HG03469 (cell line): ENCODE measurements at regions not wholly inside any gene's neighbourhood (a gene's known extent, or its start where the extent isn't known, plus 50 kb on each side); places are given as distances from the start of the nearest gene placed in this dataset.

Source experiments
- ATAC-seq: cut with Tn5 transposase; IDR thresholded peaks from one replicate; pipeline ENCODE4 v1.9.1; 2021; ENCODE audit warnings: mild to moderate bottlenecking, moderate library complexity, moderate number of reproducible peaks; ENCODE audit not compliant: unreplicated experiment

DNA sequence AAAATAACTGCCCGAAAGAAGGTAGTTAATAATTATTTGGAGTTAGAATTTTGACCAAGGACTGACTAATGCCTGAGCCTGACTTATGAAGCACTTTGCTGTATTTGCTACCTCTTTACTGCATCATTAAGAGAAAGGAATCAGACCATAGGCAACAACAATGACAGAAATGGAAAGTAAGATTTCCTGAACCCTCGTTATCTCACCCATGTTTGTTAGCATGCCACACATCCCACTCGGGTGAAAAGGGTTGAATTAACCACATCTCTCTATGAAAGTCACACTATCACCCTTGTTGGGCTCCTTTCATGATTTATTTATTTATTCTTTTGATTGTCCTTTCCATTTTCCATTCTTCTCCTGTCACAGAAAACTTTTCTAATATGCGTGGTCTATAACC lies 59.6 kb downstream of the OLIG3 start:
- ATAC-seq, result no peak

DNA sequence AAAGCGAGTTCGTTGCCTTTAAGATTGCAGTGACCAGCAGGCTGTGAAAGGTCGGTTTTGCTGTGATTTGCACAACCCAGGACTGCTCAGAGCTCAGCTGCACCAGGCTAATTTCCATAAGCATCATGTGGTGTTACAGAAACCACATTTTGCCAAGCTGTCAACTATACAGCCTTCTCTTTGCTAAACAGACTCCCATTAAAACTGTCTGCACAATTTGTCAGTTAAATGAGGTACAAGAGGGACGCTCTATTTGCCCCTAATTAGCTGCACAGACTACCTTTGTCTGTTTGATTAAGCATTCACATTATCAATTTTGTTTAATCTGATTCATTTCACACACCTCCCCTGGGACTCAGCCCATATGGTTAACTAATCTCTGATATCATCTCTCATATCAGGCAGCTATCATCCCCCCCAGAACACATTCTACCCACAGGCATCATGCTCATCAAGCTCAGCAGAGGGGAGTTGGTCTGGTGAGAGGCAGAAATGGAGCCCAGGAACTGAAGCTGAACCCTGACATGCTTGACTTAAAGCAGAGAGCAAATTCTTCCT lies 62.1 kb downstream of the OLIG3 start:
- ATAC-seq, result peak; percentile 68

DNA sequence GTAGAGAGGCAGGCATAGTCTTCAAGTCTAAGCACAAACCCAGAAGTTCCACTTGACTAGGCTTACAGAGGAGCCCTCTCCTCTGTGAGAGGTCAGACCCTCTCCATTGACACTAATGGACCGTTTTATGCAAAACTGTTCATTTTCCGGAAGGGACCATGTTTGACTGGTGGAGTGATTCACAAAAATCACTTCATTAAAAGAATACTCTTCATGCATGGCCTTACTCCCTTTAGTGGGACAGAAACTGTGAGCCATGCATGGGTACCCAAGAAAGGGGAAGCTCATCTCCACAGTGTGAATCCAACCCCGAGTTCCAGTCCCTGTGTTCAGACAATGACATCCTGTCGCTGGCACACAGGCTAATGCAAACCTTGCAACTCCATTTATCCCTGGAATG lies 63.2 kb downstream of the OLIG3 start:
- ATAC-seq, result peak; percentile 69

DNA sequence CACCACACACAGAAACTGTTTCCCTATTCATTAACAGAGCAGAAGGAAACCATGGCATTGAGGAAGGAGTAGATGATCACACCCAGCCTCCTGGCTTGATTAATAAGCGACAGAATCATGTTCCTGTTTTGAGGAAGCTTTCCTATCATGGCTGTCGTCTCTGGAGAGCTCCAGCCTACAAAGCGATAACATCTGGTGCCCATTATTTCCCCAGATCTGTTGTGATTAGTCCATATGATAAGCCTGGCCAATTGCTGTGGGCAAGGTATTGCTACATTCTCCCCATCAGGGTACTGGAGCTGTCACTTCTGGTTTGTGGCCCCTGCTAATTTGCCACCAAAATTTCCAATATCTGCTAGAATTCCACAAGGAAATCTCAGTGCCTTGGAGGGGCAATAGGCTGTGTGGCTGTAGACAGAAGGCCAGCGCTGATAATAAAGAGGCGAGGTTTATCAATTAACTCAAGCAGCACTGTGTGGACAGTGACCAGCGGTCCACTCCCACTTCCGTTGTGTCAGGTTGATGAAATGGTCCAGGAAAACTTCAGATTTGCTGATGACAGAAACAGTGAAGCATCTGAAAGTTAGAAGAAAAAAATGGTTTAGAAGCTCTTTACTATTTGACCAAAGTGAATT lies 66.4 kb downstream of the OLIG3 start:
- ATAC-seq, result no peak

DNA sequence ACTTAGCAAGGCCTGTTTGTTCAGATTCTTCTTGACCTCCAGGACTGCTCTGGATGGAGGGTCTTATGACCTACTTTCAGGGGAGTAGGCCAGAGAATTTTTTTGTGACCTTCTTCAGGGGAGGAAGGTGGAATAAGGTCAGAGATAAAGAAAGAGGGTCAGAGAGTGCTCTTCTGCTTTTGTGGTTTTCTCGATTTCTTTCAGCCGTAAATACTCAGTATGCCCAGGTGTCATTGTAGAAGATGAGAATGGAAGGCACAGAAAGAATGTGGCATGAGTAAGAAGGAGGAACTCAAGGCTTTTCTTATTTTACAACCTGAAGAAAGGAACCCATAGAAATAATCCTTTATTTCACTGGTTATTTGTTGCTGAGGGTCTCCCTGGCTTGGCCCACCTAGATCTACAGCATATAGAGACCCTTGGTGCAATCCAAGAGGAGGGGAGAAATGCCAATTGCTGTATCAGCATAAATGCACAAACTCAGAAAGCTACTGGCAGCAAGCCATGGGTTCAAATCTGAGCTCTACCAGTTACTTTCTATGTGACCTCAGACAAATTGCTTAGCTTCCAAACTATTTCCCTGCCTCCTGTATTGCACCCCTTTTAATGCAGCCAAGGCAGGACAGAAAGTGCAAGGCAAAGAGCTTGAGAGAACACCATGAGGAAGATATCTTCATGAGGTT lies 68.0 kb downstream of the OLIG3 start:
- no peak for ATAC-seq

DNA sequence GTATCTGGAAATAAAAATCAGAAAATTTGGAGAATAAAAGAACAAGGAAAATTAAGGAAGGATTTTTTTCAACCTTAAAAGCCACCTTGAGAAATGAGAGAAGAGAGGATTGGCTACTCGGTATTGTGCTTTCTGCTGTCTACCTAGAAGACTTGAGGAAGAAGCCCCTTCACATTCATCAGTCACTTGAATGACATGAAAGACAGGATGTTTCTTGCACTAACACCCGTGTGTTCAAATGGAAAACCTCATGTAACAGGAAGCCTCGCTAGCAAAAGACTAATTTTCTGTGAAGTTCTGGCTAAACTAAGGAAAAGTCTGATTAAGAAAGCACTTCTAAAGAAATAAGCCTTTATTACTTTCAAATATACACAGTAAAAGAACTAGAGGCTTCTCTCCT lies 69.9 kb downstream of the OLIG3 start:
- ATAC-seq, result no peak

DNA sequence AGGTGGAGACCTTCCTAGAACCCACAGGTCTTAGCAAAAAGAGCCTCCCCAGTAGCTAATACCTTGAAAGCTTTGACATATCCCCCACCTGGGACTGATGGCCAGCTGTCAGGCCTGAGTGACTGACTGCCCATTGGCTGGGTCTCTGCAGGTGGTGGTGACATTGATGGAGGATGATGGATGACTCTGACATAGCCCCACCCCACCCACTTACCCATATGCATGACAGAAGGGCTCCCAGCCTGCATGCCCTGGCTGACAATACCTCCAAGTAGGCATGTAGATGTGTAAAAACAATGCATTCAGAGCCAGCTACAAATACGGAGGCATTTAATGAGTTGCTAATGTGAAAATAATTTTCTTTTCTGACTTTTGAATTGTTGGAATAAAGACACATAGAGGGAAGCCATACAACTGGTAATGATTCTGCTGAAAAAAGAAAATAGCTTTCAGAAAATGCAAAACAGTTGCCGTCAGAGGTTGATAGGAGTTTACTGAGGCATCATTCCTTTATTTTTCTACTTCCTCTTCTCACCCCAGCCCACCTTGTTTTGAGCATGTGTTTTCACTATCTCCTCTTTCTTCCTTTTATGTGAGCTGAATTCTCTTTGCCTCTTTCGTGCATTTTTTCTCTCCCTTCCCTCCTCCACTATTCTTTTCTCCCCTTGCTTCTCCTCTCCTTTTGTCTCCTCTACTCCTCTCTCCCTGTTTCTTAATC lies 70.6 kb downstream of the OLIG3 start:
- no peak for ATAC-seq

DNA sequence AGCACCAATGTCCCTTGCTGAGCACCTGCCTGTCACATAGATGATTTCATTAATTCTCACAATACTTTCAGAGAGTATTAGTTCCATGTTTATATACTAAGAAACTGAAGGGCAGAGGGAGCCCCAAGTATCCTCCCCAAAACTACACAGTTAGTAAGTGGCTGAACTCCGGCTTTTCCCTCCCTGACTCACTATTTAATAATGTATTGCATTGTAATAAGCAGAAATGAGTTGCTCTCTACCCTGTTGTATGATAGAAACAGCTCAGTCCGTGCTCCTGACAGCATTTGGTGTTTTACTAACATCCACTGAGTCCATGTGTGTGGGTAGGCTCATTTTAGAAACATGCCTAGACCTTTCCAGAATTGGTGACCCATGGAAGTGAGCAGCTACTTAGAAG lies 76.8 kb downstream of the OLIG3 start:
- no peak for ATAC-seq

DNA sequence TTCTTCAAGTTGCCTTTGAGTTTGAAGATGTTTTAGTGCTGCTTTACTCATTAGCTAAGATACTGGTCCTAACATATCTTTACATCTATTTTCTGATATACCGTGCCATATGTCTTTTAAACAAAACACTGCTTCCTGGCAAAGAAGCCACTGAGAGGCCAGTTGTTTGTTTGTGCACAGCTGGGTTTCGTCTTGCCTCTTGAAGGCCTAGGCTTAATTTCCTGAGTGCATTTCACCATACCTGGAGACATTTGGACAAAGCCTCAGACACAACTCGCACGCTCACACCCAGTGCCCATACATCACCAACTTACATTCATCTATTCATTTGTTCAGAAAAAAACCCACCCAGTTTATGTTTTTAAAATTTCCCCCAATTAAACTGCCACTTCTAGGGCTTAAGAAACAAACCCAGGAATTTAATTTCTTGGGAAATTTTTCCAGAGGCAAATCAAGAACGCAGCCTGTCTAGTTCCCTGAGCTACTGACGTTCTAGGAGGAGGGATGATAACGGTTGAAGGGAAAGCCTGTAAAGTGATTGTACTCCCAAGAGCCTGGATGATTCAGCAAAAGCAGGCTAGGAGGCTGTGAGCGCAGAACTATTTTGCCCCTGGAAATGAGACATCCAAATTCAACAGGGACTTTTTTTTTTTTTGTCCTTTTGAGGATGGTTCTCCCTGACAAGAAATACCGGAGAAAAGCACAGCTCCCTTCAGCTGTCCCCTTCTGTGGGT lies 77.7 kb downstream of the OLIG3 start:
- ATAC-seq, result no peak

DNA sequence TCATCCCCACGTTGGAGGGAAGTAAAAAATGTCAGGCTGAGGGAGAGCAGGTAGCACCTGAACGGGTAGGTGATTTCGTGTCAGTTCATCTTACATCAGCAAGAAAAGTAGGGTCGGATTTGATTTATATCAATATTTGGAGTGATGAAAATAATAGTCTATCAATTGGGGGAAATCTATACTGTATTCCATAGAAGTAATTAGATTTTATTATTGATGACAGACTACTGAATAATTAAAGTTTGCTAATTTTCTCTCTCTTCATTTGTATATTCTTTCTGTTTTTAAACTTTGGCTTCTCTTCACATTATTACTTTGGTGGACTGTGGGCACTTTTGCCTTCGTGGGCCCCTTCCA lies 78.4 kb downstream of the OLIG3 start:
- ATAC-seq, result no peak

DNA sequence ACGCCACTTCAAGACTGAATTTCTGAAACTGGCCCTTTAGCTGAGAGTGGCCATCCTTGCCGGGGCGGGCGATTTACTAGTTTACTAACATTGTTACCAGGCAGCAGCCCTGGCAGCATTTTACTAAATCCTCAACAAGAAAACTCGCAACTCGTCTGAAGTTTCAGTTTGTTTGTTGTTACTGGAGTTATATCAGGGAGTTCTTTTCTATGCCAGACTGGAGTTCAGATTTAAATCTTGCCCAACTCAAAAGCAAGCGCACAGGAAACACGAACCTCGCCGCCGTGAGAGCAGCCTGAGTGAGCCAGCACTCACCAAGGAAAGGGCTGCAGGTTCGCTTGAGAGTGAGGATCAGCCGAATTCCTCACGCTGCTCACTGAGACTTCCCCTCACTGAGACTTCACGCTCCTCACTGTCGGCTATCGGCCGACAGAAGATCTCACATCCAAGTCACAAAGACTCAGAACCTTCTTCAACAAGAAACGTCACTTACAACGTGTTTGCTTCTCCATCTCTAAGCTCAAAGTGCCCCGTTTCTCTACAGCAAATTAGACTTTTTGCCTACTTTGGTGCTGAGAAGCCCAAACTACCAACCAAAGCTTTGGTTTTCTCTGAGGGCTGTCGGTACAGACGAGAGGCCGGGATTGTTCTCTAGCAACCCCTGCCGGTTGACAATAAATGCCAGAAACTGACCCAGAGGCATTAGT lies 78.9 kb downstream of the OLIG3 start:
- no peak for ATAC-seq

DNA sequence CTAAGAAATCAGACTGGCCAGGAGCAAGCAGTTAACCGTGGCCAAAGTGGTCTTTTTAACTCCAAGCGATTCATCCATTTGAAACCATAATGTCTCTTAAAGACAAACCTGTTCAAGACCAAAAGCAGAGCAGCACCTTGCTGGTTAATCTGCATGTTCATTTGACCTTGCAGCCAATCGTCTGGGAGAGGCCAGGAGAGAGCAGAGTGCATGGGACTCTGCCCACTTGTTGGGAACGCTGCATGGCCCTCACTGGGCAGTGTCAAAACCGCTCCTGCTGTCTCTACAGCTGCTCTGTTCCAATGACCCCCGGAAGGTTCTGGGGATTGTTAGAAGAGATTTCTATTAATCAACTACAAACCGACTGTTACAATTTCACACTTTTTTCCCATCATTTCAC lies 79.6 kb downstream of the OLIG3 start:
- ATAC-seq, result no peak

DNA sequence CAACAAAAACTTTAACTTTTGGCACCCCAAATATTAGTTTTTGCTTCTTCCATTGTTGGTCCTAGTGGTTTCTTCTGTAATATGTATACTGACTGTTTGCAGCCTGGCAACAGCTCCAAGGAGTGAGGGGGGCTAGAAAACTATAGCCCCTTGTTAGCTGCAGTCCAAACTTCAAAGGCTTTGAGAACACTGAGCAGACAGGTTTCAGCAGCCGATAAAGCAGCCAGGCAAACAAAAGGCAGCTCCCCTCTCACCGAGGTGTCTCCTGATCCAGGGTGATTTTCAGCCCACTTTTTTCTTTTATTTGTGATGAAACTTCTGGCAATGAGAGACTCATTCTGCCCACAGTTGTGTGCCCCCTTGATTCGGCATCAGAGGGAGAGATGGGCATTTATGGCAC lies 80.7 kb downstream of the OLIG3 start:
- no peak for ATAC-seq

DNA sequence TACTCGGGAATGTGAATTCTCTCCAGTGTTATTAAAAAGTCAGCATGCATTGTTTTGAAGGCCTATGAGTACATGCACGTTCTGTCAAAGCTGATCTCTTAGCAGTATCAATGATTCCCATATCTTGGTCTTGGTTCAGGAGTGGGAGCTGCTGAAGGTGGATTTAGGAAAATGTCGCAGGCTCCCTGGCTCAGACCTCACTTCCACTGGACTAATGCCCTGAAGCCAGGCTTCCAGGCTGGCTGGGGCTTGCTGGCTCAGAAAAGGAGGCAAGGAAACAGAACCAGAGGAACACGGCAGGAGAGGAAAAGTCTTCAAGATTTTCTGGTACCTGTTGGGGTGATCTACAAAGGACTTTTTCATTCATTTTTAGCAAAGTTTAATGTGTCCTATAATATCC lies 81.6 kb downstream of the OLIG3 start:
- no peak for ATAC-seq

DNA sequence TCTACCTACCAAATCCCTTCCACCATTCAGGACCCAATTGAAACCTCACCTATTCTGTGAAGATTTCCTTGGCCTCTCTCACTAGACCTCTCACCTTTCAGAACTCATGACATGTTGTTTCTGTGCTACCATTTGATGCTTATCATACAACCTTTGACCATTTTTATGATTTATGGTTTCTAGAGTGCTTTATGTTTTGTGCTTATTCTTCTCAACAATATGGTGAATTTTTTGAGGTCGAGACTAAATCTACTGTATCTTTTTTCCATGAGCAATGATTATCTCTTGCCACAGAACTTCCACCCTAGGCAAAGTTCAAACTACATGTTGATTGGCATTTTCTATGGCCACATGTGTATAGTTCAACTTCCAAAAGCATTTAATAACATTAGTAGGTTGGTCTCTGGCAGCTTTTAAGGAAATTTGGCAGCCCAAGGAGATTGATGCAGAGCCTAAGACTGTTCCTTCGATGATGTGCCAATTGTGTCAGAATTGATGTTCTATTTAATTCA lies 84.9 kb downstream of the OLIG3 start:
- no peak for ATAC-seq

DNA sequence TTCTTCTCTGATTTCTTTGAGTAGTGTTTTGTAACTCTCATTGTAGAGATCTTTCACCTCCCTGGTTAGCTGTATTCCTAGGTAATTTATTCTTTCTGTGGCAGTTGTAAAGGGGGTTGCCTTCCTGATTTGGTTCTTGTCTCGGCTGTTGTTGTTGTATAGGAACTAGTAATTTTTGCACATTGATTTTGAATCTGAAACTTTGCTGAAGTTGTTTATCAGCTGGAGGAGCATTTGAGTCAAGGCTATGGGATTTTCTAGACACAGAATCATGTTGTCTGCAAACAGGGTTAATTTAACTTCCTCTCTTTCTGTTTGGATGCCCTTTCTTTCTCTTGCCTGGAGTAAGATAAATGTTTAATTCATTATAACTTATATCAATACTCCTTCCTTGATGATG lies 86.4 kb downstream of the OLIG3 start:
- no peak for ATAC-seq

DNA sequence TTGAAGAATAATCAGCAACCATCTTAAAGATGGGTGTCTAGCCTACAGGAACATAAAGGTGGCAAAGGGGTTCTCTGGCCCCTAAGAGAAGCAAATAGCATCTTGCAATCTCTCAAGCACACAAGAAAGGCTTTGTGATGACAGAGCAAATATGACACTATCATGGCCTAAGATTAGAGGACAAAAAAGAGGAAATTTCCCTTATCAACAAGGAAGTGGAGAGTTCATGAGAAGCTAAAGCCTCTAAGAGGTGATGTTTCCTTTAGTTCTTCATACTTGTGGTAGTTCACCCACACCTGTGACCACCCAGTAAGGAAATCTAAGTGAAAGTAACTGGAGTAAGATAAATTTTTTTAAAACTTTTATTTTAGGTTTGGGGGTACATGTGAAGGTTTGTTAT lies 88.4 kb downstream of the OLIG3 start:
- ATAC-seq, result no peak

DNA sequence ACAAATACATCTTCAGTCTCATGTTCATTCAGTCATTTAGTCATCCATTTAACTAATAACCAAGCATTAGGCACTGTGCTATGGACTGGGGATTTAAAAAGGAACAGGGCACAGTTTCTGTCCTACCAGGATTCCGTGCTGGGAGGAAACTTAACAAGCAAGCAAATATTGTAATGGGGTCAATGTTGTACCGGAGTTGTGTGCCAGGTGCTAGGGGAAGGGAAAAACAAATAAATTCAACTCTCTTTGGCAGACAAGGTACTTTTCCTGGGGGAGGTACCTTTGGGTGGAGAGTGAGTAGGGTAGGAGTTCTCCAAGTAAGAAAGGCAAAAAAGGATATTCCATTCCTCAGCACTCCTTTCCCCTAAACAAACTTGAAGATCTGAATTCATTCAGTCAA lies 90.3 kb downstream of the OLIG3 start:
- ATAC-seq, result no peak

DNA sequence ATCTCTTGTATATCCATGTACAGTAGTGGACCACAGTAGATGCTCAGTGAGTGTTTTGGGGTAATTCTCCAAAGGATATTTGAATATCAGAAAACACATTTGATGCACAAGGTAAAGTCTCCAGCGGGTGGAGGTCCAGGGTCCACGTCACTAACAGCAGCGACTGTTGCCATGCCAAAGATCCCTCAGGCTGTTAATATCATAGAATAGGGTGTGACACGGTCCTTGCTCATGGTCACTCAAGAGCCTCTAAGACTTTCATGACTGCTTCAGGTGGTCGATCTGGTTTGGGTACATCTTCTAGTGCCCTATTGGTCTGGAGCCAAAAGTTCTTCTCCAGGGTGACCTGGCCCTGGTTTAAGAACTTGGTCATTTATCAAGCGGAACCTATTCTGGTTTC lies 90.8 kb downstream of the OLIG3 start:
- no peak for ATAC-seq

DNA sequence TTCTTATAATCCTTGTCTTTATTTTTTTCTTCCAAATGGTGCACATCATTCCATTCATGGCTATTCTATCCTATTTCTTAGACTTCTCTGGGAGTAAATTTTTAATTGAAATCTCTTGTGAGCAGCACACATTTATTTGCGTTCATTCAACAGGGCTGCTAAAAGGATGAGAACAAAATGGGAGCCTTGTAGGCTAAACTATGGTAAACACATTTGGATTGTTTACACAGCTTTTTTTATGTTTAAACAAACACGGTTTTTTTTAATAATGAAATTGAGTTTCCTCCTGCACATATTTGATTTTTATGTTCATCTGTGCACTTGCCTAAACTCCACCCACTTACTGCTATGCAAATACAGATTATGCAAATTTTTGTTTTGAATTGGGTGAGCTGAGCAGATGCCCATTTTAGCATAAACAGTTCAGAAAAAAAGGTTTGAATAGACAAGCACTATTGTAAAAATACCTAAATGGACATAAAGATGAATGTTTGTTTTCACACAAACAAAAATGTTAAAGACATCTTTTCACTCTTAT lies 92.0 kb downstream of the OLIG3 start:
- no peak for ATAC-seq
